IMR-90 (cell line): ENCODE measurements at regions not wholly inside any gene's neighbourhood (a gene's known extent, or its start where the extent isn't known, plus 50 kb on each side); places are given as distances from the start of the nearest gene placed in this dataset.

ENCODE experiments used
- ATAC-seq: fragments of 200-7000 bp; cut with Tn5 transposase; 2 replicates; pipeline ENCODE4 v1.9.1; 2020; ENCODE audit warnings: low read depth, mild to moderate bottlenecking, moderate library complexity
- BruUV-seq: library from RNA; stranded (reverse); fragments of 400-500 nt; replicated peaks from 2 replicates; lab custom pipeline; 2021; lab: Mats Ljungman, UMichigan
- CTCF ChIA-PET: fragments of 300-600 bp; formaldehyde crosslinking; extraction: SDS; loops from one replicate; lab custom pipeline; 2021; ENCODE audit warnings: antibody characterized with exemption; lab: Yijun Ruan, JAX
- POLR2A ChIA-PET: fragments of 300-600 bp; sonication (Branson Sonifier 250); formaldehyde crosslinking; loops from one replicate; lab custom pipeline; 2022; ENCODE audit warnings: antibody characterized with exemption; ENCODE audit not compliant: unreplicated experiment; lab: Charles Lee
- DNase-seq: peaks from one replicate; pipeline ENCODE4 v3.0.0; 2013
- H2AFZ ChIP-seq: replicated peaks from 2 replicates; pipeline ENCODE3; 2013; ENCODE audit warnings: low read length, mild to moderate bottlenecking; ENCODE audit not compliant: poor library complexity
- H2AK5ac ChIP-seq: 2 replicates; pipeline ENCODE4 v1.6.1; 2013; ENCODE audit warnings: low read depth, low read length, inconsistent platforms
- H2AK9ac ChIP-seq: replicated peaks from 2 replicates; pipeline ENCODE3; 2013; ENCODE audit warnings: mild to moderate bottlenecking, low read depth, low read length, moderate library complexity; ENCODE audit not compliant: poor library complexity
- H2BK120ac ChIP-seq: 2 replicates; pipeline ENCODE4 v1.6.1; 2013; ENCODE audit warnings: low read depth, low read length, inconsistent platforms
- H2BK15ac ChIP-seq: 3 replicates; pipeline ENCODE4 v1.6.1; 2013; ENCODE audit warnings: low read depth, low read length, inconsistent platforms
- H2BK20ac ChIP-seq: 2 replicates; pipeline ENCODE4 v1.6.1; 2013; ENCODE audit warnings: low read depth, mild to moderate bottlenecking, inconsistent platforms, low read length, moderate library complexity
- H2BK5ac ChIP-seq: 2 replicates; pipeline ENCODE4 v1.6.1; 2013; ENCODE audit warnings: mild to moderate bottlenecking, low read depth, low read length, inconsistent platforms; ENCODE audit not compliant: poor library complexity, severe bottlenecking
- H3K14ac ChIP-seq: replicated peaks from 2 replicates; pipeline ENCODE4 v1.6.1; 2013; ENCODE audit warnings: low read depth, low read length, inconsistent platforms
- H3K18ac ChIP-seq: 2 replicates; pipeline ENCODE4 v1.6.1; 2013; ENCODE audit warnings: low read depth, low read length, control low read depth
- H3K23ac ChIP-seq: 2 replicates; pipeline ENCODE4 v1.6.1; 2013; ENCODE audit warnings: low read depth, low read length, inconsistent platforms
- H3K27ac ChIP-seq: 2 replicates; pipeline ENCODE4 v1.5.1; 2013; ENCODE audit warnings: mild to moderate bottlenecking, control low read depth, low read length; ENCODE audit not compliant: insufficient read depth
- H3K27me3 ChIP-seq: 2 replicates; pipeline ENCODE4 v1.6.1; 2013; ENCODE audit warnings: low read length; ENCODE audit not compliant: control insufficient read depth, insufficient read depth
- H3K36me3 ChIP-seq: 2 replicates; pipeline ENCODE4 v1.6.1; 2013; ENCODE audit warnings: low read length, mixed read lengths; ENCODE audit not compliant: control insufficient read depth, insufficient read depth
- H3K4ac ChIP-seq: 2 replicates; pipeline ENCODE4 v1.6.1; 2013; ENCODE audit warnings: low read depth, low read length, inconsistent platforms
- H3K4me1 ChIP-seq: 2 replicates; pipeline ENCODE4 v1.6.1; 2013; ENCODE audit warnings: low read length, mixed read lengths; ENCODE audit not compliant: control insufficient read depth, insufficient read depth
- H3K4me2 ChIP-seq: 2 replicates; pipeline ENCODE4 v1.6.1; 2013; ENCODE audit warnings: low read depth, mild to moderate bottlenecking, control low read depth, low read length, moderate library complexity
- H3K4me3 ChIP-seq: 2 replicates; pipeline ENCODE4 v1.5.1; 2013; ENCODE audit warnings: low read depth, mild to moderate bottlenecking, control low read depth, low read length, moderate library complexity; ENCODE audit not compliant: insufficient read depth
- H3K56ac ChIP-seq: 2 replicates; pipeline ENCODE4 v1.6.1; 2013; ENCODE audit warnings: low read length, inconsistent platforms; ENCODE audit not compliant: insufficient read depth; ENCODE audit errors: extremely low read depth
- H3K79me1 ChIP-seq, 2 experiments: 2 replicates each; pipeline ENCODE4 v1.6.1; 2013; ENCODE audit warnings: low read length in 2 of 2, inconsistent platforms in 1 of 2, low read depth in 1 of 2
- H3K9ac ChIP-seq: 2 replicates; pipeline ENCODE4 v1.6.1; 2013; ENCODE audit warnings: low read depth, low read length, control low read depth
- H3K9me1 ChIP-seq: 2 replicates; pipeline ENCODE4 v1.6.1; 2013; ENCODE audit warnings: low read length, inconsistent platforms; ENCODE audit not compliant: insufficient read depth
- H3K9me3 ChIP-seq: 2 replicates; pipeline ENCODE4 v1.6.1; 2013; ENCODE audit warnings: low read length; ENCODE audit not compliant: control insufficient read depth, insufficient read depth
- H4K20me1 ChIP-seq: 2 replicates; pipeline ENCODE4 v1.6.1; 2013; ENCODE audit warnings: low read length, inconsistent platforms; ENCODE audit not compliant: insufficient read depth
- H4K5ac ChIP-seq: 2 replicates; pipeline ENCODE4 v1.6.1; 2013; ENCODE audit warnings: mild to moderate bottlenecking, low read depth, low read length, control low read depth
- H4K8ac ChIP-seq, 2 experiments: 2 replicates each; pipeline ENCODE4 v1.6.1; 2013; ENCODE audit warnings: low read depth in 2 of 2, low read length in 2 of 2, control low read depth in 1 of 2, inconsistent platforms in 1 of 2
- H4K91ac ChIP-seq: 2 replicates; pipeline ENCODE4 v1.6.1; 2013; ENCODE audit warnings: low read depth, low read length, inconsistent platforms; ENCODE audit not compliant: insufficient read depth
- BHLHE40 ChIP-seq: fragments of 150-350 bp; IDR thresholded peaks from 2 replicates; pipeline ENCODE4 v1.6.1; 2016; ENCODE audit warnings: mild to moderate bottlenecking, low read depth, low read length
- CEBPB ChIP-seq: IDR thresholded peaks from 2 replicates; pipeline ENCODE4 v1.6.1; 2012; ENCODE audit warnings: low read depth, low read length, improper control_type of control experiment
- CHD1 ChIP-seq: IDR thresholded peaks from 2 replicates; pipeline ENCODE4 v1.6.1; 2012; ENCODE audit warnings: low read depth, low read length, improper control_type of control experiment
- FOS ChIP-seq: fragments of 150-350 bp; IDR thresholded peaks from 2 replicates; pipeline ENCODE4 v1.6.1; 2016; ENCODE audit warnings: low read depth, low read length
- MAFK ChIP-seq: IDR thresholded peaks from 2 replicates; pipeline ENCODE4 v1.6.1; 2012; ENCODE audit warnings: low read depth, low read length, improper control_type of control experiment
- MAZ ChIP-seq: IDR thresholded peaks from 2 replicates; pipeline ENCODE4 v1.6.1; 2012; ENCODE audit warnings: low read depth, mild to moderate bottlenecking, low read length, improper control_type of control experiment, moderate library complexity, borderline replicate concordance
- MXI1 ChIP-seq: IDR thresholded peaks from 2 replicates; pipeline ENCODE4 v1.6.1; 2012; ENCODE audit warnings: low read depth, mild to moderate bottlenecking, low read length, moderate library complexity, borderline replicate concordance
- NFE2L2 ChIP-seq: fragments of 150-350 bp; IDR thresholded peaks from 2 replicates; pipeline ENCODE4 v1.6.1; 2016; ENCODE audit warnings: low read depth, mild to moderate bottlenecking, low read length
- POLR2A ChIP-seq: IDR thresholded peaks from 2 replicates; pipeline ENCODE4 v1.6.1; 2012; ENCODE audit warnings: mild to moderate bottlenecking, low read depth, low read length
- RAD21 ChIP-seq: IDR thresholded peaks from 2 replicates; pipeline ENCODE4 v1.6.1; 2012; ENCODE audit warnings: low read length, improper control_type of control experiment
- RFX5 ChIP-seq: IDR thresholded peaks from 2 replicates; pipeline ENCODE4 v1.8.0; 2012; ENCODE audit warnings: low read depth, mild to moderate bottlenecking, low read length, moderate library complexity
- SMC3 ChIP-seq: fragments of 150-350 bp; IDR thresholded peaks from 2 replicates; pipeline ENCODE4 v1.6.1; 2016; ENCODE audit warnings: low read depth, mild to moderate bottlenecking, antibody characterized with exemption, low read length, moderate library complexity
- WGBS, 2 experiments: methylation state at CpG; one replicate each; pipeline versions ENCODE4 v1.1.5 to v1.1.7; 2013; ENCODE audit warnings: missing lambda C conversion rate in 2 of 2; ENCODE audit not compliant: insufficient read length in 1 of 2; ENCODE audit errors: extremely low coverage in 2 of 2; 5-methylcytosine and 5-hydroxymethylcytosine counted together
- dilution Hi-C: fragments of 300-500 bp; cut with HindIII; formaldehyde crosslinking; loops from one replicate; pipeline ENCODE4 v1.14.3; 2018; ENCODE audit warnings: low sequenced_read_pairs; ENCODE audit not compliant: unreplicated experiment
- in situ Hi-C: fragments of 300-500 bp; cut with MboI; formaldehyde crosslinking; loops from 3 replicates; pipeline ENCODE4 v1.14.3; 2019; ENCODE audit warnings: low sequenced_read_pairs, inconsistent platforms, mixed read lengths
- intact Hi-C: fragments of 100-400 bp; cut with micrococcal nuclease; formaldehyde crosslinking; loops from 2 replicates; pipeline ENCODE4 v1.10.0; 2022
- TF ChIP-seq, protein P1 (sequence below): conservative IDR thresholded peaks from 2 replicates; pipeline ENCODE4 v1.5.1; 2012; ENCODE audit warnings: mild to moderate bottlenecking, low read depth, low read length, improper control_type of control experiment
- TF ChIP-seq, protein P2 (sequence below): fragments of 150-350 bp; IDR thresholded peaks from 2 replicates; pipeline ENCODE4 v1.6.1; 2017; ENCODE audit warnings: mild to moderate bottlenecking, antibody characterized with exemption, low read length, low read depth
- TF ChIP-seq, protein P3 (sequence below): fragments of 150-350 bp; IDR thresholded peaks from 2 replicates; pipeline ENCODE4 v1.6.1; 2016; ENCODE audit warnings: low read depth, mild to moderate bottlenecking, low read length, moderate library complexity, borderline replicate concordance

- H4K91ac ChIP-seq, result no peak overlapping the region
- ChIA-PET CTCF (no interaction called here), POLR2A (no interaction called here)
- no peak overlapping the region for H3K14ac ChIP-seq
- no peaks in the 10 kb centered on the region for H3K27me3 ChIP-seq
- H2BK15ac ChIP-seq, result no peak overlapping the region
- no peak overlapping the region for H3K9ac ChIP-seq
- no peak for ATAC-seq
- no peak overlapping the region for H2AFZ ChIP-seq
- no peak overlapping the region for H2AK9ac ChIP-seq
- no peak overlapping the region for H3K18ac ChIP-seq
- no peak overlapping the region for H4K5ac ChIP-seq
- no peak overlapping the region for H2BK20ac ChIP-seq
- H3K4me3 ChIP-seq, result no peak overlapping the region
- no peak overlapping the region for H3K23ac ChIP-seq
- no peaks in the 10 kb centered on the region for H3K36me3 ChIP-seq
- WGBS, 2 experiments, result no CpG with 5 or more reads among the region's 3 CpGs
- H2BK120ac ChIP-seq, result no peak overlapping the region
- no peak overlapping the region for H2BK5ac ChIP-seq
- no peaks in the 10 kb centered on the region for H4K20me1 ChIP-seq
- H3K27ac ChIP-seq, result no peak overlapping the region
- dilution Hi-C loops (no loop called here), in situ Hi-C loops (no loop called here), intact Hi-C loops (no loop called here)
- H3K56ac ChIP-seq, result no peak overlapping the region
- H3K9me3 ChIP-seq, result no peaks in the 10 kb centered on the region
- TF ChIP-seq RAD21, result no peak
- no peak for TF ChIP-seq NFE2L2
- no peak for TF ChIP-seq MXI1
- no peak for TF ChIP-seq POLR2A
- TF ChIP-seq MAFK, result no peak
- no peak for TF ChIP-seq CEBPB
- TF ChIP-seq SMC3, result no peak
- no peak for TF ChIP-seq CHD1
- TF ChIP-seq, protein P1, sequence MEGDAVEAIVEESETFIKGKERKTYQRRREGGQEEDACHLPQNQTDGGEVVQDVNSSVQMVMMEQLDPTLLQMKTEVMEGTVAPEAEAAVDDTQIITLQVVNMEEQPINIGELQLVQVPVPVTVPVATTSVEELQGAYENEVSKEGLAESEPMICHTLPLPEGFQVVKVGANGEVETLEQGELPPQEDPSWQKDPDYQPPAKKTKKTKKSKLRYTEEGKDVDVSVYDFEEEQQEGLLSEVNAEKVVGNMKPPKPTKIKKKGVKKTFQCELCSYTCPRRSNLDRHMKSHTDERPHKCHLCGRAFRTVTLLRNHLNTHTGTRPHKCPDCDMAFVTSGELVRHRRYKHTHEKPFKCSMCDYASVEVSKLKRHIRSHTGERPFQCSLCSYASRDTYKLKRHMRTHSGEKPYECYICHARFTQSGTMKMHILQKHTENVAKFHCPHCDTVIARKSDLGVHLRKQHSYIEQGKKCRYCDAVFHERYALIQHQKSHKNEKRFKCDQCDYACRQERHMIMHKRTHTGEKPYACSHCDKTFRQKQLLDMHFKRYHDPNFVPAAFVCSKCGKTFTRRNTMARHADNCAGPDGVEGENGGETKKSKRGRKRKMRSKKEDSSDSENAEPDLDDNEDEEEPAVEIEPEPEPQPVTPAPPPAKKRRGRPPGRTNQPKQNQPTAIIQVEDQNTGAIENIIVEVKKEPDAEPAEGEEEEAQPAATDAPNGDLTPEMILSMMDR, result no peak
- TF ChIP-seq, protein P2, sequence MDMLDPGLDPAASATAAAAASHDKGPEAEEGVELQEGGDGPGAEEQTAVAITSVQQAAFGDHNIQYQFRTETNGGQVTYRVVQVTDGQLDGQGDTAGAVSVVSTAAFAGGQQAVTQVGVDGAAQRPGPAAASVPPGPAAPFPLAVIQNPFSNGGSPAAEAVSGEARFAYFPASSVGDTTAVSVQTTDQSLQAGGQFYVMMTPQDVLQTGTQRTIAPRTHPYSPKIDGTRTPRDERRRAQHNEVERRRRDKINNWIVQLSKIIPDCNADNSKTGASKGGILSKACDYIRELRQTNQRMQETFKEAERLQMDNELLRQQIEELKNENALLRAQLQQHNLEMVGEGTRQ, result no peak
- no peak for TF ChIP-seq BHLHE40
- TF ChIP-seq RFX5, result no peak
- TF ChIP-seq, protein P3, sequence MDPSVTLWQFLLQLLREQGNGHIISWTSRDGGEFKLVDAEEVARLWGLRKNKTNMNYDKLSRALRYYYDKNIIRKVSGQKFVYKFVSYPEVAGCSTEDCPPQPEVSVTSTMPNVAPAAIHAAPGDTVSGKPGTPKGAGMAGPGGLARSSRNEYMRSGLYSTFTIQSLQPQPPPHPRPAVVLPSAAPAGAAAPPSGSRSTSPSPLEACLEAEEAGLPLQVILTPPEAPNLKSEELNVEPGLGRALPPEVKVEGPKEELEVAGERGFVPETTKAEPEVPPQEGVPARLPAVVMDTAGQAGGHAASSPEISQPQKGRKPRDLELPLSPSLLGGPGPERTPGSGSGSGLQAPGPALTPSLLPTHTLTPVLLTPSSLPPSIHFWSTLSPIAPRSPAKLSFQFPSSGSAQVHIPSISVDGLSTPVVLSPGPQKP, result no peak
- no peak for TF ChIP-seq MAZ
- TF ChIP-seq FOS, result no peak
- H3K79me1 ChIP-seq, result no peaks in the 10 kb centered on the region
- H3K4me1 ChIP-seq, result no peaks in the 10 kb centered on the region
- no peak overlapping the region for H3K4me2 ChIP-seq
- H4K8ac ChIP-seq, result no peak overlapping the region
- H3K9me1 ChIP-seq, result no peaks in the 10 kb centered on the region
- no peak overlapping the region for H2AK5ac ChIP-seq
- H3K4ac ChIP-seq, result no peak overlapping the region
- BruUV-seq, result no TSS peak
- DNase-seq, result peak; percentile 6
These were observed 1569.0 kb upstream of the B3GALT2 start for GRCh38 chr1:194755241-194755994.
